DMS 273 treated with DMSO at 0.1 percent for 48 hours (cell line): ENCODE measurements at regions not wholly inside any gene's neighbourhood (a gene's known extent, or its start where the extent isn't known, plus 50 kb on each side); places are given as distances from the start of the nearest gene placed in this dataset.

ENCODE experiments used
- DNase-seq: peaks from one replicate; lab custom pipeline; 2025; lab: John Stamatoyannopoulos, UW

DNA sequence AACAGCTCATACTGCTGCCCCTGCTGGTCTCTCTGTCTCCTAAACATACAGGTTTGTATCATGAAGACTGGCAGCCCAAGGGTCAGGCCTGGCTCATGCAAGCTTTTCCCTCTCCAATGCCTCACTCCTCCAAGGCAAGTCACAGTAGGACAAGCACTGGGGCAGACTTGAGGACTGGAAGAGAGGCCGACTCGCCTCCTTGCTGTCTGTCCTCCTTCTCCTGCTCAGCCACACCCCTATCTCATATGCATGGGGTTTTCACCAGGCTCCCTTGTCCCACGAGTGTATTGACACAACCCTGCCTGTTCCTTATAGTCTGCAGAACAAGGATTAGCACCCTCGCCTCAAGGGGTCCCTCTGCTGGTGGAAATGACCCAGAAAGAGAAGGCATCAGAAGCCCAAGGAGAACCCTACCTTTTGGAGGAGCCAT, 223.7 kb downstream of the SOX11 start:
- DNase-seq: no peak

DNA sequence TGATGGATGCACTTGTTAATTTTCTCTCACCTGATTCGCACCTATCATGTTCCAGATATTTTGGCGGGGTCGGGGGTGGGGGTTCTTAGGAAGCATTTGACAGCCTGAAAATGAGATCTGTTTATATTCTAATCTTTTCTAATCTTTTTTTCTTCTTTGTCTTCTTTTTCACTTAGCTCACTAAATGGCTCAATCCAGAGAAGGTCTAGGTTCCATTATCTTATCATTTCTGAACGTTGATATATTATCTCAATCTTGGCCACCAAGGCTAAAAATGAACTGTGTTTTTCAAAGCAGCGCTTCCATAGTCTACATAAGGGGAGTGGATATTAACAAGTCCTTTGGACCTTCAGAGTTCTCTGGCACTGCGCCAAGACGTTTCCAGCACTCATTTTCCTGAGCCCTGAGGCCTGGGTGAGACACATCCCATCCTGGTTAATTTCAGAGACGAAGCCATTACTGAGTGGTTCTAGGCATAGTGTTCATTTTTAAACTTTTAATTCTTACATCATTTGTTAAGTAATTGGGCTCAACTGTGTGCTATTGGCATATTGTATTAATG, 229.0 kb downstream of the SOX11 start:
- DNase-seq: no peak

DNA sequence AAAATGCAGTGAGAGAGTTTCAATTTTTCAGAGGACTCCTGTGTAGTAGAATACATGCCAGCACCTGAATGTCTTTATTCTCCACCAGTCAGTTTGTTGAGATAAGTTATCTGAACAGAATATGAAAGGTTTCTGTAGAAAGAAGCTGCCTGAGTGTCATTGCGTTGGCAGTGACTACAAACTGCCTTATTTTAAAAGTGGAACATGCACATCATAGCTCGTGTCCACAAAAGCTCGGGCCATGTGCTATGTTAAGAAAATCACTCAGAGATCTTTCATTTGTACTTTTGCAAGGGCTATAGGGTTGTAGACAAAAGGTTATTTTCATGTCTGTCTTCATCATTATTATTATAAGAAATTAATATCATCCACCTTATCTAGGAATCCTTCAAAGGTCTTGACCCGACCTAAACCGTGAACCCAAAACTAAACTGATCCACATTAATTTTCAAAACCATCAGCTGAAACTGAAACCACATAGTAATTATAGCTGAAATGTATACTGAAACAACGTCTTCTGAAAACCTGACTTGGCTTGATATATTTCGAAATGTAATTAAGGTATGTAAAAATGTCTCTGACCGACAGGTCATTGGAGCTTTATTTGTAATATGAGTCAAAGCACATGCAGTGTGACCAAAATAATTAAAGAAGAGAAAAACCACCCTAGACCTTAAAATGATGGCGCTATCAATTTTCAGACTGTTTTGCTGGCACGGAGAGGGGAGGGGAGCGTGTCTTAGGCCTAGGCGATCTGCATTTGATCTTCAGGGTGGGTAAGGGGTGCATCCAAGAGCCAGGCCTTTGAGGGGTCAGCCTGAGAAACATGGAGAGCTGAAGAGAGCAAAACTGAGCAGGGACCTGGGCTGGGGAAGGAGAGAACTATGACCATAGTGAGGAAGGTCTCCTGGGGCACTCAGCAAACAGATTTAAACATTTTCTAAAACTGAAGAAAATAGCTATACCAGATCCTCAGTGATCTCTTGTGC, 232.1 kb downstream of the SOX11 start:
- no peak for DNase-seq

DNA sequence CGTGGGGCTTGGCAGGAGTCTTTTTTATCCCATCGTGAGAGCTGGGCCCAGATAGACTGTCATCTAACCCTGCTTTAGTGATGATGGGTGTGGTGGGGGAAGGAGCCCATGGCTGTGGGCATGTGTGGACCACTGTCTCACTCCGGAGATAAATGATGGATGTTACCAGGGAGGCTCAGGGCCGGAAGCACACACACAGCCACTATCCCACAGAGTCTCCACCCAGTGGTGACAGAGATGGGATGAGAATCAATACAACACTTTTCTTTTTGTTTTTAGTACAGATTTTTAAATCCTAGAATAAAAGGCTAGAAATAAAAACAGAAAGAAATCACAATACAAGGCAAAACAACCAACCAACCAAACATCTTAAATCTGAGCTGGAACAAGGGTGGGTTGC, 233.4 kb downstream of the SOX11 start:
- no peak for DNase-seq

DNA sequence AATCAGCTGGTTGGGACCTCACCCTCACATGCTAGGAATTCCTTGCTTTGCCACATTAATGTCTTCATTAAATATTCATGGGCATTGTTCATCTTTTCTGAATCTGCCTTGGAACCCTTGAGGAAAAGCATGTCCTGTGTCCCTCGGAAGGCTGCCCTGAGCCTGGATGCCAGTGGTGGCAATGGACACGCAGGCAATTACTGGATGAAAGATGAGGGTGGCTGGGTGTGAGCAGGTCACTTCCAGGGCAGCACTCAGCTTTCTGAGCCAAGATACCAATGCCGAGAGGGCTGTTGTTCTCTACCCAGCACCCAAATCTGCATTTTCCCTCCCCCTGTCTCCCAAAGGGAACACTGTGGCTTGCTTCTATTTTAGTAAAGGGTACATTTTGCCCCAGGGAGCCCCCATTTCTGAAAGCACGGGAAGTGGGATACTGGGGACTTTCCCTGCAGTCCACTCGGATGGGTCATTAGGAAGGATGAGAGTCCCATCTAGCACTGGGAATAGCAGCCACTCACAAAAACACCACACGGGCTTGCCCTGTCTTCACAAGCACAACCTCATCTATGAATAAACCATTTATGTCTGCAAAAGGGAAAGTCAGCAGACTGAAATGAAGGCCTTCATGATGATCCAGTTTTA, 234.8 kb downstream of the SOX11 start:
- no peak for DNase-seq

DNA sequence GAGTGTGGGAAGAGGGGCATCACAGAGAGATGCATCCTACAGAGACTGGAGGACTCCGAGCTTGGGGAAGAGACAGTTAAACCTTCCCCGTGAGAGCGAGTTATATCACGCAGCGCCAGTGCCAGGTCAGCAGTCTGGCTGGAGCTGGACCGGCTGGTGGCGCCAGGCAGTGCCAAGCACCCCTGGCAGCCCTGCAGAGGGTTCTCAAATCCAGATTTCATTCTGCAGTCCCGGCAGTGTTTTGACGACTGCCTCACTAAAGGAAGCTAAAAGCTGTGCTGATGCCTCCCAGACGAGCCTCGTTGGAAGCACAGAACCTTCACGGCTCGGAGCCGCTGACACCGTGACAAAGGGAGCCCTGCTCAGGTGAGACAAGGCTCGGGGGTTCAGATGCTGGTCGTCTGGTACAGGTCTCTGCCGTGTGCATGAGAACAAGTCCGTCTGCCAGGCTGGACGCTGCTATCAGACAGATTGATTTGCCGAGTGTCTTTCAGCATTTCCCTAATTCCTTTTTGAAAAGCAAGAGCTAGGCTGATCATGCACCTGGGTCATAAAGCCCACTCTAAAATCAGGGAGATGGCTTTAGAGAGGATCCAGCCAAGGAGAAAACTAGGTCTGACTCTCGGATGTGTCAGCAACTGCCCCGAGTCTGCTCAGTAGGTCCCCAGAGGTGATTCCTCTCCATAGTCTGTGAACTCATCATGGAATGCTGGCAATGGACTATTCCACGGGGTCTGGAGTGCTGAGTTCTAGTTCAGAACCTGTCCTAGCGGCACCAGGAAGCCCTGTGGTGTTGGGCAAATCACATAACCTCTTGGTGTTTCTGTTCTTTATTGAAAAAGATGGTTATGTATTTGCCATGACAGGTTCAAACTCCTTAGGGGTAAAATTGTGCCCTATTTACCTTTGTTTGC, 240.6 kb downstream of the SOX11 start:
- no peak for DNase-seq

DNA sequence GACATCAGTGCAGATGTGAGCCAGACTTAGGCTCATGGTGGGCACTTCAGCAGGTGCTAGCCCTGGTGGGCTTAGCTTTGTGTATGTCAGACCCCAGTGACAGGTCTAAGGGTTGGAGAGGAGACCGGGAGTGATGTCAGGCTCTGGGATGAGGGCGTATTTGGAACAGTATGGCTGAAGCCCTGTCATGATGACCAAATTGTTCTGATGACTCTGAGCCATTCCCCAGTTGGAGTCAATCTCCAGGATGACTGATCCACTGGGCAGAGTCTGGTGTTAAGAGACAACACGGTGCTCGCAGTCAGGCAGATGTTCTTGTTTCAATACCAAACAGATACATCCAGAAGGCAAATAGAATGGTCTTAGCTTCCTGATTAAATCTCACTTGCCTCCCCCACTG, 241.5 kb downstream of the SOX11 start:
- DNase-seq: no peak

DNA sequence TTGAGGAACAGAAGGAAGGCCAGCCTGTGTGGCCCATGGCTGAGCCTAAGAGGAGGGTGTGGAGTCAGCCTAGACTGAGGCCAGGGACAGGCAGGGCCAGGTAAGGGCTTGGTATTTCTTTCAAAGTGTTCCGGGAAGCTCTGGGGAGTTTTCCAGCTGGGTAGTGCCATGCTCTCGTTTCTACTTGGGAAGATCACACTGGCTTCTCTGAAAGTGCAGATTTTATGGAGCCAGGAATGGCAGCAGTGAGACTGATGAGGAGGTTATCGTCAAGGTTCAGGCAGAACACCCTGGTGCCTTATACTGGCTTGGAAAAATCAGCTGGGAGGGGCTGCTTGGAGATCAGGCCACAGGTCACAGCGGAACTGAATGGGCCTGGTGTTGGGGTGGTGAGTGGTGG, 245.1 kb downstream of the SOX11 start:
- no peak for DNase-seq

DNA sequence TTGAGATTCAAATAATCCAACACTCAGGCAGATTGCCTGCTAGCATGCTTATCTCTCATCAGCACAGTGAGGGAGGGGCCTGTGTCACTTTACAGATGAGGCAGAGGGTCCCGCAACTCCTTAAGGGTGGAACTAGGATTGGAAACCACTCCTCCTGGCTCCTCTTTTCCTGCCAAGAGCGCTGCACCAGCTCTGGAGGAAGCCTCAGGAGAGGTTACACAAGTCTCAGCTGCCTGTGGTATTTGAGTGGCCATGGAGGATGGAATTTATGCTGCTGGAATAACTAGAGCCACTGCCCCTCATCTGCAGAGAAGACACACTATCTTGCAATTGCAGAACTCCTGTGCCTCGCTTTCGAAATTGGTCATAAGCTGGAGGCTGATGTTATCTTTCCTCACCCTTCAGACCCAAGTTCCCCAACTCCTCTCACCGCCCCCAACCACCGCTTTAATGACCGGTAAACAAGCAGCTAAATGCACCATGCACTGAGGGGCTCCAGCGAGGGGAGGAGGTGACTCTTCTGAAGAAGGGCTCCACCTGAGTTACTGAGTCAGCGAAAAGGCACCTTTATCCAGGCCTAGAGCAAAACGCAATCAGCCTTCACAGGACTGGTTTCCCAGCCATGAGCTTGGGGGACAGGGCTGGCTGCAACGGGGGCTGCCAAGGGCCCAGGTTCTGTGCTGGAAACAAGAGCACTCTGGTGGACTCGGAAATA, 245.8 kb downstream of the SOX11 start:
- DNase-seq: no peak

DNA sequence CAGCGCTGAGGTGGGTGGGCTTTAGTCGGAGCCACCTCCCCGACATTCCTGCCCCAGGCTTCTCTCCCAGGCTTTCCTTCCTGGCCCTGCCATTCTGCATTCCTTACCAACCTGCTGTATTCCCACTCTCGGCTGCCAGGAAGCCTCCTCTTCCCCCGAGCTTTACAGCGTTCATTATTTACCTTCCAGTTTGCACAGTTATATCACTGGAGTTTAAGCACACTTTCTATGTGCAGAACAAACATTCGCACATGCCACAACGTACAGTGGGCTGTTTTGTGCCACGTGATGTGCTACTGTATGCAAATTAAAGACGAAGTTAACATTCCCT, 246.3 kb downstream of the SOX11 start:
- DNase-seq: no peak

DNA sequence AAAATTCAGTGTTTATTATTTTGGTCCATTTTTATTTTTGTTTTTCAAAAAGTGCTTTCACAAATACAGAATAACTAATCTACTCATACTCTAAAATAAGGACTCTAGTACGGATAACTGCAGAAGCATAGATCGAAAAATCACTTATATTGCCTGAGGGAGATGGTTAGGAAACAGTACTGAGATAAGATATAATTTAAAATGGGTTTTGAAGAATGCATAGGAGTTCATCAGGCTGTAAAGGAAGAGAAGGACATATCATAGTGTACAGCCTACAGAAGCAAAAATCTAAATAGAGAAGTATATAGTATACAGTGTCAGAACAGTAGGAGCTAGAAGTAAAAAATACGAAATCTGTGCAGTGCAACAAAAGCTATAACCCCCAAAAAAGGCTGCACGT, 247.4 kb downstream of the SOX11 start:
- DNase-seq: no peak

DNA sequence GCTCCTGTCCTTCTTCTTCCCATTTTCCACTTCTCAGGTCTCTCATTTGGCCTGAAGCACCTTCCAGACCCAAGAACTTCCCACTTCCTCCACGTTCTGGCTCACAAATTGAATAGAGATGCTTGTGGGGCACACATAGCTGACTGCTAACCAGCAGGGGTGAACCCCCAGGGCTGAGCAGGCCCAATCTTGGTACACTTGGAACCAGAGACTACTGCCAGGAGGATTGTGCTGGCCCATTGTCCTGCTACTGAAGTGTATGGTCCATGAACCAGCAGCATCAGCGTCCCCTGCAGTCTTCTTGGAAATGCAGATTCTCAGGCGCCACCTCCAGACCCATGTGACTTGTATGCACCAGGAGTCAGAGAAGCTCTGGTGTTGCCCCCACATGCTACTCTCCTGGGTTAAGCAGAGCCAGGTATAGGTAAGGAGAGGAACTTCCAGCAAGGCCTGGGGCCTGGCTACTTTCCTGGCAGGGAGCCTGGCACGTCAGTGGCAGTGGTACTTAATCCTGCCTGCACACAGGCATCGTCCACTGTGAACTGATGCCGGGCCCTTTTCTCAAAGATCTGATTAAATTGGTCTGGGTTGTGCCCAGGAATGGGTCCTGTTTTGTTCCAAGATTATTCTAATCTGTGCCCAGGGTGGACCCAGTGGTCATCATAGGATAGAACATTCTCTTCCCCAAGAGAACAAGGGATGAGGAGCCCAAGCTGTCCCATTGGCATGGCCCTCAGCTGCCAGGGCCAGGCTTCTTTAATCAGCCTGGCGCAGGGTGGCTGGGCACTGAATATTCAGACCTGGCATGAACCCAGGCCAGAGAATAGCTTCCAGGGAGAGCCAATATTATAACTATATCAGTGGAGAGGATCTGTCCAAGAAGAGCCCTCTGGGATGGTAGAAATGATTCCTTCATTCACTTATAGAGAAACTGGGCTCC, 248.7 kb downstream of the SOX11 start:
- no peak for DNase-seq

DNA sequence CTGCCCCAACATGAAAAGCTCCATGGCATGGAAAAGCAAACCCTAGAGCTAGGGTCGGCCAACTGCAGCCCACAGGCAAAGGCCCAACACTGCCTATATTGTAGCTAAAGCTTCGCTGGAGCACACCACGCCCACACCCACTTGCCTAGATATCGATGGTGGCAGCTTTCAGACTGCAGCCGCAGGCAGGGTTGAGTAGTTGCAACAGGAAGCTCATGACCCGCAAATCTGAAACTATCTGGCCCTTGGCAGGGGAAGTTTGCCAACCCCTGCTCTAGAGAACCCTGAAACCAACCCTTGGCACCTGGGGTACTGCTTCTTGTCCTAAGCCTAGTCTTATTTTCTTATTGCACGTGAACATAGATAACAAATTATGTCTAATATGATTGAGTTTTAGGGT, 250.0 kb downstream of the SOX11 start:
- DNase-seq: no peak

DNA sequence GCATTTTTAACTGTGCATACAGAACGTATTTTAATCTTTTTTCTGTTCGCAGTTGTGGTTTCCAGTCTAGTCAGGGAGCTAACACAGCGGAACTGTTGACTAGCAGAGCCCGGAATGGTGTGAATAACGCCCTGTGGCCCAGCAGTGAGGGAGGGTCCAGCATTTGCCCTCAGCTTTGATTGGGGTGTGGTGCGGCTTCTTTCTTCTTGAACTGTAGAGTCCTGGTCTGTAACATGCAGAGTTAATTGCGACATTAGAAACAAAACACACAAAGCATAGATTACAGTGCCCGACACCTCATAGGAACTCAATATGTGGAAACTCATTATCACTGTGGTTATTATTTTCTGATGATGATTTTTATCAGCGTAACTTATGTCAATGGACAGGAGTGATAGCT, 253.6 kb downstream of the SOX11 start:
- DNase-seq: no peak

DNA sequence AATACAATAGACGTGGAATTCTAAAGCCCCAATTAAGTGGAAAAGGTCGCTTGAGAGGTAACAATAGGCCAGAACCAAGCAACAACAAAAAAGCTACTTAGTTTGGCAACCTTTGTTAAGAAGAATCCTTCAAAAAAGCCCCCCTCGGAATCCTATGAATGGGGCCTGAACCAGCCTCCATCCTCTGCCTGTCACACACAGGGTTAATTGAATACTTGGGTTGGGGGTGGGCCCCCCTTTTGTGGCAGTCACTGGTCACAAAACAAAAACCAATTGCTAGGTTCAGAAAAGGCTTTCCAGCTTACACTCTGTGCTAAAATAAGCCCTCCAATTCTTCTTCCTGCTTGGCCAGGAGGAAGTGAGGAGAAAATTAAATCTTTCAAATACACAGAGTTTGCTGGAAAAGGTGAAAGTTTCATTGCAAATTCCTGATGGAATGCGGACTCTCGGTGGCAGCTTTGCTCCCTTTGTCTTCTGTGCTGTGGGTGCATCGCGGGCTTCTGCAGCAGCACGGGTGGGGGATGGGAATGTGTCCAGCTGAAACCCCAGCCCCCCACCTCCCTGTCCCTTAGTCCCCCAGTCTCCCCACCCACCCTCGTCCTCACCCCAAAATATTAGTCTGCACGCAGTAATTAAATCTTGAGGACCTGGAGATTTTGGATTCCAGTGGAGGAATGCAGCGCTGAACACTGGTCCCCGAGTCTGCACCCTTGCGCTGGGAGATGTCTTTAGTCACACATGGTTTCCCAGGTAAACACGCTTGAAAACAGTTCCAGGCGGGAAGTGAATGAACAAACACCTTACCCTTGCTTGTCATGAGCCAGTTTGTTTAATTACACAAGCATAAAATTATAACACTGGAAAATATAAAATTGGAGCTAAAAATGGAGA, 254.3 kb downstream of the SOX11 start:
- no peak for DNase-seq

DNA sequence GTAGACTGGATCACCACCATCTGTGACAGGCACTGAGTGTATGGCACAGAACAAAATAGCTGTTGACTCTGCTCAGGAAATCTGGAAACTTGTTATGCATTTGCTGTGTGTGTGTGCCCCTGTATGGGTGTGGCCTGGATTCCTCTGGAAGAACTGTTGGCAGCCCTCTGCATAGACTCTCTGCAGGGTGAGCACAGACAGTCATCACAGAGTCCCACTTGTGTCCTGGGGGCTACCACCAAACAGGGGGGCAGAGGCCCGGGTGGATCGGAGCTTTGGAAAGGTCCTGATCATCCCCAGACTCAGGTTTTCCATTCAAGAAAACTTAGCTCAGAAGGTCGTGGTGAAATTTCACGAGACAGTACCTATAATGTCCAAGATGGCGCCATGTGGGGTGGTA, 258.6 kb downstream of the SOX11 start:
- no peak for DNase-seq

DNA sequence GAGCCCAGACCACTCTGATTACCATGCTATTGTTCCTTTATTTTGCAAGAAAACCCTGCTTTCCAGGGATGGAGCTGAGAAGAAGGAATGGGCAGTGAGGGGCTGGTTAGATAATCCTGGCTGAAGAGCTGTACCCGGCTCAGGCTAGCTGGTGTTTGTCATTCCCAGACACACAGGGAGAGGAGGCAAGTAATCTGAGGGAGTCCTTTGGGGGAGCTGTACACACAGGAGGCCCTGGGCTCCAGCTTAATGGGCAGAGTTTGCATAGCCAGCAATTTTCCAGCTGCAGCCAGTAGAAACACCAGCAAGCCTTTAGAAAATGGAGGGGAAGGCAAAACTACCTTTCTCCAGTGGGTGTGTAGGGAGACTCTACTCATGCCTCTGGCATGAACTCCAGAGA, 259.3 kb downstream of the SOX11 start:
- DNase-seq: no peak

DNA sequence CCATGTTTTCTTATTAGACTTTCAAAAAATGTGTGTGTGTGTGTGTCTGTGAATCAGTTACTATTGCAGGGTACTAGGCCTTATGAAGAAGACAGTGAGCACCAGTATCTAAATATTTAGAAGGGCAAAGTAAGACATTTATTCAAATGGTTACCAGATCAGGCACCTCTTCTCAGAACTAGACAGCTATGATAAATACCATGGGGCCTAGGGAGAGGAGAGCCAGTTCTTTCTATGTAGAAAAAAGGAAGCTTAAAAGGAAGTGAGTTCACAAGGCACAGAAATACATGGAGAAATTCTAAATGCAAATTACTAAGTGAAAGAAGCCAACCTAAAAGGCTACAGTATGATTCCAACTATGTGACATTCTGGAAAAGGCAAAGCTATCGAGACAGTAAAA, 261.3 kb downstream of the SOX11 start:
- DNase-seq: no peak

DNA sequence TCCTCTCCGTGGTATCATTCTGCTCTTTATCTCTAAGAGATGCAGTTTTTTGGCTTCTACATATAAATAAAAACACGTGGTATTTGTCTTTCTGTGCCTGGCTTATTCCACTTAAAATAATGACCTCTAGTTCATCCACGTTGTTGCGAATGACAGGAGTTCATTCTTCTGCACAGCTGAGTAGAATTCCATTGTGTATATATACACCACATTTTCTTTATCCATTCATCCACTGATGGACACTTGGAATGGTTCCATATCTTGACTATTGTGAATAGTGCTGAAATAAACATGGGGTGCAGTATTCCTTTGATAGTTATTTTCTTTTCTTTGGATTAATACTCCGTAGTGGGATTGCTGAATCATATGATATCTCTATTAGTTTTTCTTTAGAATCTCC, 262.3 kb downstream of the SOX11 start:
- no peak for DNase-seq
